Astrocyte (in vitro differentiated cells and primary cell): ENCODE measurements at regions not wholly inside any gene's neighbourhood (a gene's known extent, or its start where the extent isn't known, plus 50 kb on each side); places are given as distances from the start of the nearest gene placed in this dataset.

Experiments used
- DNase-seq: peaks from one replicate; pipeline ENCODE4 v3.0.0-alpha.2; 2010; ENCODE audit warnings: low read depth
- FAIRE-seq: peaks from 2 replicates; lab custom pipeline; 2011; peaks lifted over from hg19 to GRCh38; lab: Jason Lieb, UNC
- H2AFZ ChIP-seq: 2 replicates; pipeline ENCODE4 v1.6.0; 2012; ENCODE audit warnings: low read depth, low read length, inconsistent platforms
- H3K27ac ChIP-seq: 2 replicates; pipeline ENCODE4 v1.5.1; 2011; ENCODE audit warnings: low read depth, low read length, inconsistent platforms
- H3K27me3 ChIP-seq: 2 replicates; pipeline ENCODE4 v1.6.0; 2011; ENCODE audit warnings: low read length, inconsistent platforms; ENCODE audit not compliant: insufficient read depth
- H3K36me3 ChIP-seq: 2 replicates; pipeline ENCODE4 v1.5.1; 2011; ENCODE audit warnings: low read length, inconsistent platforms; ENCODE audit not compliant: insufficient read depth
- H3K4me1 ChIP-seq: 2 replicates; pipeline ENCODE4 v1.5.1; 2011; ENCODE audit warnings: low read length, inconsistent platforms; ENCODE audit not compliant: insufficient read depth
- H3K4me2 ChIP-seq: 2 replicates; pipeline ENCODE4 v1.6.0; 2012; ENCODE audit warnings: low read length, inconsistent platforms
- H3K4me3 ChIP-seq: 2 replicates; pipeline ENCODE4 v1.5.1; 2011; ENCODE audit warnings: low read depth, mild to moderate bottlenecking, low read length, inconsistent platforms; ENCODE audit not compliant: insufficient read depth
- H3K79me2 ChIP-seq: 2 replicates; pipeline ENCODE4 v1.6.0; 2012; ENCODE audit warnings: mild to moderate bottlenecking, low read length, inconsistent platforms; ENCODE audit not compliant: insufficient read depth
- H3K9ac ChIP-seq: 2 replicates; pipeline ENCODE4 v1.6.0; 2012; ENCODE audit warnings: mild to moderate bottlenecking, low read length, inconsistent platforms
- H3K9me3 ChIP-seq: 2 replicates; pipeline ENCODE4 v1.5.1; 2012; ENCODE audit warnings: low read depth, mild to moderate bottlenecking, low read length, inconsistent platforms; ENCODE audit not compliant: insufficient read depth
- H4K20me1 ChIP-seq: 2 replicates; pipeline ENCODE4 v1.6.0; 2012; ENCODE audit warnings: low read length, inconsistent platforms; ENCODE audit not compliant: insufficient read depth
- H3K27ac Mint-ChIP-seq: one replicate; pipeline ENCODE4 v1.8.0; 2021; ENCODE audit warnings: mild to moderate bottlenecking, mixed read lengths; ENCODE audit not compliant: unreplicated experiment
- H3K27me3 Mint-ChIP-seq: one replicate; pipeline ENCODE4 v1.8.0; 2021; ENCODE audit warnings: low read depth, mixed read lengths; ENCODE audit not compliant: unreplicated experiment
- H3K36me3 Mint-ChIP-seq: one replicate; pipeline ENCODE4 v1.8.0; 2021; ENCODE audit warnings: low read depth, mixed read lengths; ENCODE audit not compliant: unreplicated experiment
- H3K4me1 Mint-ChIP-seq: one replicate; pipeline ENCODE4 v1.8.0; 2021; ENCODE audit warnings: low read depth, mixed read lengths; ENCODE audit not compliant: unreplicated experiment
- H3K4me3 Mint-ChIP-seq: one replicate; pipeline ENCODE4 v1.8.0; 2021; ENCODE audit warnings: mild to moderate bottlenecking, moderate library complexity, mixed read lengths; ENCODE audit not compliant: unreplicated experiment
- H3K9me3 Mint-ChIP-seq: one replicate; pipeline ENCODE4 v1.8.0; 2021; ENCODE audit warnings: mild to moderate bottlenecking, mixed read lengths; ENCODE audit not compliant: unreplicated experiment
- CTCF ChIP-seq: IDR thresholded peaks from 2 replicates; pipeline ENCODE4 v1.5.1; 2011; ENCODE audit warnings: low read depth, mild to moderate bottlenecking, inconsistent platforms, low read length, moderate library complexity; ENCODE audit not compliant: insufficient read depth
- EZH2 ChIP-seq: IDR thresholded peaks from 2 replicates; pipeline ENCODE4 v1.6.1; 2012; ENCODE audit warnings: mild to moderate bottlenecking, low read length, inconsistent platforms; ENCODE audit not compliant: insufficient read depth

- H3K9me3 Mint-ChIP-seq, result no peaks in the 10 kb centered on the region
- no peaks in the 10 kb centered on the region for H3K9me3 ChIP-seq
- H3K4me3 Mint-ChIP-seq, result no peak overlapping the region
- TF ChIP-seq CTCF (no peak), EZH2 (no peak)
- H3K4me1 Mint-ChIP-seq, result no peaks in the 10 kb centered on the region
- H3K27ac ChIP-seq, result no peak overlapping the region
- H3K36me3 ChIP-seq, result no peaks in the 10 kb centered on the region
- H2AFZ ChIP-seq, result no peak overlapping the region
- no peak overlapping the region for H3K4me2 ChIP-seq
- no peak overlapping the region for H3K9ac ChIP-seq
- no peaks in the 10 kb centered on the region for H3K27me3 ChIP-seq
- no peaks in the 10 kb centered on the region for H4K20me1 ChIP-seq
- H3K27ac Mint-ChIP-seq, result no peak overlapping the region
- no peaks in the 10 kb centered on the region for H3K79me2 ChIP-seq
- H3K4me3 ChIP-seq, result no peak overlapping the region
- no peaks in the 10 kb centered on the region for H3K27me3 Mint-ChIP-seq
- H3K4me1 ChIP-seq, result no peaks in the 10 kb centered on the region
- FAIRE-seq (no peak), DNase-seq (no peak)
- H3K36me3 Mint-ChIP-seq, result no peaks in the 10 kb centered on the region
Measured at GRCh38 chr4:120355881-120356280, 289.2 kb upstream of the MAD2L1 start.

- no peak for TF ChIP-seq EZH2
- no peak for TF ChIP-seq CTCF
- no peak overlapping the region for H3K27ac Mint-ChIP-seq
Measured at GRCh38 chr4:120354381-120354780, 287.7 kb upstream of the MAD2L1 start.

GRCh38 chr4:120353235-120353634 is 286.6 kb upstream of the MAD2L1 start:
- no peak overlapping the region for H2AFZ ChIP-seq
- H3K9me3 Mint-ChIP-seq, result no peaks in the 10 kb centered on the region
- H3K9me3 ChIP-seq, result no peaks in the 10 kb centered on the region
- no peak overlapping the region for H3K4me2 ChIP-seq
- H3K36me3 ChIP-seq, result no peaks in the 10 kb centered on the region
- no peaks in the 10 kb centered on the region for H3K4me1 Mint-ChIP-seq
- H3K79me2 ChIP-seq, result no peaks in the 10 kb centered on the region
- no peaks in the 10 kb centered on the region for H3K36me3 Mint-ChIP-seq
- H3K27ac ChIP-seq, result no peak overlapping the region
- H3K27ac Mint-ChIP-seq, result no peak overlapping the region
- no peaks in the 10 kb centered on the region for H3K4me1 ChIP-seq
- H3K27me3 Mint-ChIP-seq, result no peaks in the 10 kb centered on the region
- H4K20me1 ChIP-seq, result no peaks in the 10 kb centered on the region
- no peak overlapping the region for H3K4me3 Mint-ChIP-seq
- FAIRE-seq (no peak), DNase-seq (no peak)
- no peaks in the 10 kb centered on the region for H3K27me3 ChIP-seq
- H3K9ac ChIP-seq, result no peak overlapping the region
- no peak overlapping the region for H3K4me3 ChIP-seq
- TF ChIP-seq EZH2, result no peak

More at GRCh38 chr4:120354381-120354780, 287.7 kb upstream of the MAD2L1 start:
- Histone ChIP-seq H3K27me3 (no peaks in the 10 kb centered on the region), H3K27ac (no peak overlapping the region), H3K4me1 (no peaks in the 10 kb centered on the region), H3K9me3 (no peaks in the 10 kb centered on the region), H3K9ac (no peak overlapping the region), H3K79me2 (no peaks in the 10 kb centered on the region), H3K4me3 (no peak overlapping the region), H3K36me3 (no peaks in the 10 kb centered on the region), H4K20me1 (no peaks in the 10 kb centered on the region), H3K4me2 (no peak overlapping the region), H2AFZ (no peak overlapping the region)
- no peaks in the 10 kb centered on the region for H3K27me3 Mint-ChIP-seq
- H3K36me3 Mint-ChIP-seq, result no peaks in the 10 kb centered on the region
- peak; percentile 34 for DNase-seq
- H3K4me3 Mint-ChIP-seq, result no peak overlapping the region
- no peaks in the 10 kb centered on the region for H3K4me1 Mint-ChIP-seq
- FAIRE-seq, result no peak
- H3K9me3 Mint-ChIP-seq, result no peaks in the 10 kb centered on the region
